AG08396 (cell line): ENCODE measurements at regions not wholly inside any gene's neighbourhood (a gene's known extent, or its start where the extent isn't known, plus 50 kb on each side); places are given as distances from the start of the nearest gene placed in this dataset.
A peak's percentile ranks its signal among the peaks of the same experiment; 100 is the strongest.

Source experiments
- DNase-seq: peaks from one replicate; pipeline ENCODE4 v3.0.0; 2012; ENCODE audit warnings: low spot score, mixed read lengths

DNA sequence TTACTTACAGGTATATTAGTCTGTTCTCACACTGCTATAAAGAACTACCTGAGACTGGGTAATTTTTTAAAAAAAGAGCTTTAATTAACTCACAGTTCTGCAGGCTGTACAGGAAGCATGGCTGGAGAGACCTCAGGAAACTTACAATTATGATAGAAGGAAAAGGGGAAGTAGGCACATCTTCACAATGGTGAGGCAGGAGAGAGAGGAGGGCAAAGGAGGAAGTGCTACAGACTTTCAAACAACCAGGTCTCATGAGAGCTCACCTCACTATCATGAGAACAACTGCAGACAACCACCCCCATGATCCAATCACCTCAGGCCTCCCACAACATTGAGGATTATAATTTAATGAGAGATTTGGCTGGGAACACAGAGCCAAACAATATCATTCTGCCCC lies 511.7 kb downstream of the SLITRK6 start:
- DNase-seq: no peak

GRCh38 chr13:85286081-85286480 lies 513.1 kb downstream of the SLITRK6 start:
- peak; percentile 2 for DNase-seq

DNA sequence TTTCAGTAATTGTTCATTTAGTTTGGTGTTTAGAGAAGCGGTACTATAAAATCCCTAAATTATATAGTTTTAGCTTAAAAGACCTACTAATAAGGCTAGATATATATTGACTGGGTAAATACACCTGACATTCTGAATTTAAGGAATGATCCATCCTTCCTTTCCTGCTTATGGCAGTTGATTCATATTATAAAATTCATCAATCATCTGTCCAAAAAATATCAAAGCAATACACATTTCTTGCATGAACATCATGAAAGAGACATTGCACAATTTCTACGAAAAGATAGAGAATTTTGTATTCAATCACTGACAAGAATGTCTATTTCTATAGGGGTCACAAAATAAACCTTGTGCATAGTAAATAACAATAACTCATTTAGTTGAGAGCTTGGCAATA lies 514.9 kb downstream of the SLITRK6 start:
- DNase-seq: no peak

- DNase-seq: no peak
Observed at GRCh38 chr13:85283408-85283807, 515.8 kb downstream of the SLITRK6 start.

GRCh38 chr13:85282876-85283275 lies 516.3 kb downstream of the SLITRK6 start:
- DNase-seq: no peak

GRCh38 chr13:85278851-85279250 lies 520.4 kb downstream of the SLITRK6 start:
- DNase-seq: no peak

DNA sequence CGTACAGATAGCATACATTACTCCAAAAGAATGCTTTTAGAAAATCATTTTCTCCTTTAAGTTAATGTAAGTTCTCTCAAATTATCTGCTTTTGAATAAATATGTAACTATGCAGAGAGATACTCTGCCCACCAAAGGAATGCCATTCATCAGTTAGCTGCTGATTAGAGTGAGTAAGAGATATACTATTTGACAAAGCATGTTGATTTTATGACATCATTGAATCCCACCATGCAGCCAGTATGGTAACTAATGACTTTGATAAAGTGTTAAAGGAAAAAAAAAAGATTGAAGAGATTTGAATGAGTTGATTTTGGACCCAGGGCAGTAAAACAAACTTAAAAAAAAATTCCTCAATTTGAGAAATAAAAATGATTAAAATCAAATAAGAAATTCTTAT lies 521.5 kb downstream of the SLITRK6 start:
- DNase-seq: peak; percentile 5

GRCh38 chr13:85266771-85267170 lies 532.4 kb downstream of the SLITRK6 start:
- DNase-seq: no peak

DNA sequence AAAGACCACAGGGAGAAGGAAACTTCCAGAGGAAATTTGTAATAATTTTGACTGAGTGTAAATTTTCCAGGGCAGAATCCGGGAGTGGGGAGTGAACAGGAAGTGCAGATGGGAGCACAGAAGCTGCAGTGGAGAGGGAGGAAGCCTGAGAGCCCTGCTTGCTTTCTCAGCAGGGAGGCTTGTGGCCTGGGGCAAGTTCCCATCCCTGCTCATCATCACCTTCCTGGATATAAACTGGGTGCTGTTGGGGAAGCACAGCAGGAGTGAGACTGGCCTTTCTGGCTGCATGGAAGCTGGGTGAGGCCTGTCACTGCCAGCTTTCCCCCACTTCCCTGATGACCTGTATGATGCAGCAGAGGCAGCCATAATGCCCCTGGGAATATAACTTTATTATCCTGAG lies 532.9 kb downstream of the SLITRK6 start:
- no peak for DNase-seq

DNA sequence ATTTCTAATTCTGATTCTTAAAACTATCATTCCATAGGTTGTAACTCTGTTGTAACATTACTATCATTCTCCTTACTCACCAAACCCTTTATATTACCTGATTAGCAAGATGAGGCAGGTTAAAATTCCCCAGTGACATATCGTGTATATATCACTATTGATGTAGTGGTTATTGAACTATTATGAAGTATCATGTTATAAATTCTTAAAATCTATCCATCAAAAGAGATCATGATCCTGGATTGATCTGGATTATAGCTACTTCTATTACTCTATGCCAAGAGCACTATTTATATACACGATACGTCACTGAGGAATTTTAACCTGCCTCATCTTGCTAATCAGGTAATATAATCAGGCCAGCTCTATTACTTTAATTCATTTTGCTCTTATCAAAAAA lies 533.9 kb downstream of the SLITRK6 start:
- DNase-seq: no peak

GRCh38 chr13:85262499-85262898 lies 536.7 kb downstream of the SLITRK6 start:
- no peak for DNase-seq

DNA sequence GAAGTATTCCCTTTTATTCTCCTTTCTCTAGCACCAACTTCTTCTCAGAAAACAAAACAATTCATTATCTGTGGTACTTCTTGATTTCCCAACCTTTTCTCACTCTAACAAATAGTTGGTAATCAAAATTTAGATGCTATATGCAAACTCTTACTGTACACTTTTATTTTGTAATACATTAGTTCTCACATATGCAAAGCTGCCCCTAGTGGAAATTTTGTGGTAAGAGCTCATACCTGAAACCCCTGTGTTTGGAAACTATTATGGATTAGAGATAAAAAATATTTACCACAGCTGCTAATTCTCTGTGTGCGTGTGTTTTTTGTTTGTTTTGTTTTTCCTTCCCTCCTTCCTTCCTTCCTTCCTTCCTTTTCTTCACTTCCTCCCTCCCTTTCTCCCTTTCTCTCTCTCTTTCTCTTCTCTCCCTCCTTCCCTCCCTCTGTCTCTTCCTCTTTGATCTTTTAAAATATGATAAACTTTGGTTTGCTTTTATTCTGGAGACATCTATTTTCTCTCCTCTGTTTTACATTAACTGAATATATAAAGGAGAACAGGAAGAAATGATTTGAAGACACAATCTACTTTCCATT lies 537.4 kb downstream of the SLITRK6 start:
- DNase-seq: no peak

DNA sequence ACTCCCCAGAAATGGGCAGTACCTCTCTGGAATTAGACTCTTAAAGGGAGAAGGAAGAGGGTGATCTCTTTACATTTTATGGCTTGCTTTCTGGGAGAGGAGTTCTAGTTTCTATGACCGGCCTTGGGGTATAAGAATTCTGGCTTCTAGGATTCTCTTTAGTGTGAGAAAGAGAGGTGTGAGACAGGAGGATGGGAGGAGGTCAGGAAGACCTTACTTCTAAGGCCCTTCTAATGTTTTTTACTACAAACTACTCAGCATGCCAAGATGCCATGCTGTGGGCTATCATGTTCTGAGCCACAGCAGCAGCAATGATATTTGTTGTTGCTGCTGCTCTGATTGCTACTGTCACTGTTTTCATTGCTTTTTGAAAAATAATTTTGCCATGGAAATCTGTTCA lies 538.3 kb downstream of the SLITRK6 start:
- no peak for DNase-seq

- no peak for DNase-seq
Observed at GRCh38 chr13:85255978-85256377, 543.2 kb downstream of the SLITRK6 start.

- no peak for DNase-seq
Observed at GRCh38 chr13:85254641-85255040, 544.6 kb downstream of the SLITRK6 start.

DNA sequence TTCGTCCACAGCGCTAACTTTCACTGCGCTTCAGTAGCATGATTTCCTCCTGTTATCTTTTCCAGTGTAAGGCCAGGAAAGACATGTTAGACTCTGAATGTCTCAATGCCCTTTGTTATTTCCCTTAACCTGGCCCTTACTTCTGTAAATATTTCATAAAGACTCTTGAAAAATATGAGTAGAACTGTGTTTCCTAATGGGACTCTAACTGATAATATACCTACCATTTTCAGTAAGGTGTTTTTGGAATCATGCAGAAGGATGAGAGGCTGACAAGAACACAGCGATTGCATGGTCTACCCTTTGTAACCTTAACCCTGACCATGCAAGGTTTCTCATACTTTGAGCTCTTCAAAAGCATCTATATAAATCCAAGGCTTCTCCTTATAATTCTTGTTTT lies 550.1 kb downstream of the SLITRK6 start:
- no peak for DNase-seq

- no peak for DNase-seq
Observed at GRCh38 chr13:85247780-85248179, 551.4 kb downstream of the SLITRK6 start.

- no peak for DNase-seq
Observed at GRCh38 chr13:85243831-85244230, 555.4 kb downstream of the SLITRK6 start.

DNA sequence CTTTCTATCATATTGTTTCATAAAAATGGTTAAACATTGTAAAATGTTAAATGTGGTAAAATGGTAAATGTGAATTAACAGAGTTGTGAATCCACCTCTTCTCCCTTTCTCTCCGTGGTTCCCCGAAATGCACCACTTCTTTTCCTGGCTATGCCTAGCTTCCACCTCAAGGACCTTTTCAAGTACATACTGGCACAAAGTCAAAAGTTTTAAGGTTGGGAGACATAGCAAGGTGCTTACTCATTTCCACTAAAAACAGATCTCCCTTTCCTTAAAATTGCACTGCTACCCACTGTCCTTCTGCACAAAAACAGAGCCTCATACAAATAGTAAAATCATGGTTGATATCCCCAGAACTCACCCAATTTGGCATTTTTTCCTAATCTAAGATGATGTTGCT lies 558.2 kb downstream of the SLITRK6 start:
- DNase-seq: no peak

- DNase-seq: no peak
Observed at GRCh38 chr13:85236413-85236812, 562.8 kb downstream of the SLITRK6 start.

DNA sequence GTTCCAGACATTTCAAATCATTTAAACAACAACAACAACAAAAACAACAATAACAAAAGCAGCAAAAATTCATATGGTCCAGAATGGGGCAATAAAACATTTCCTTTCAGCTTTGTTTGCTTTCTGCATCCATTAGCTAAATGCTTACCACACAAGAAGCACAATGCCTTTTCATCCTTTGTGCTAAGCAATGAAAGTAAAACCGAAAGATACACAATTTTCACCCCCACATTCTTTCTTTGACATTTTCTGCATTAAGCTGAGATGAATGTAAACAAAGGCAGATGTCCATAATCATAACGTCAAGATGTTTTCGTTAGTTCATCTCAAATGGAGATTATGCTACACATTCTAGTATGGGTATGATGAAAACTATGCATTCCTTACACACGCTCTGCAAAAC lies 568.5 kb downstream of the SLITRK6 start:
- no peak for DNase-seq

DNA sequence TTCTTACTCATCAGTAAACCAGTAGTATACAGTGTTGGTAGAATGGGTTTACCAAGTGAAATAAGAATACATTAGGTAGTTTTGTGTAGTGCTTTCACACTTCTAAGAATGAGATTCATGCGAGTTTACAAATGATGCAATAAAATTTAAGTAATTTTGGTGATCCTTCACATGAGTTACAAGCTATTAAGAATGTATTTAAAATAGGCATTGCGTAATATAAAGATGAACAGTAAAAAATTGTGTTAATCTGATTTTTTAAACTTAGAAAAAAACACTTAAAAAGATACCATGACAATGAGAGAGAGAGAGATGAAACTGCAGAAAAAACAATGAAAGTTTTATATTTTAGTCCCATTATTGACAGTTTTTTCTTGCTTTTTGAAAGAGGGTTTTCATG lies 570.5 kb downstream of the SLITRK6 start:
- no peak for DNase-seq

DNA sequence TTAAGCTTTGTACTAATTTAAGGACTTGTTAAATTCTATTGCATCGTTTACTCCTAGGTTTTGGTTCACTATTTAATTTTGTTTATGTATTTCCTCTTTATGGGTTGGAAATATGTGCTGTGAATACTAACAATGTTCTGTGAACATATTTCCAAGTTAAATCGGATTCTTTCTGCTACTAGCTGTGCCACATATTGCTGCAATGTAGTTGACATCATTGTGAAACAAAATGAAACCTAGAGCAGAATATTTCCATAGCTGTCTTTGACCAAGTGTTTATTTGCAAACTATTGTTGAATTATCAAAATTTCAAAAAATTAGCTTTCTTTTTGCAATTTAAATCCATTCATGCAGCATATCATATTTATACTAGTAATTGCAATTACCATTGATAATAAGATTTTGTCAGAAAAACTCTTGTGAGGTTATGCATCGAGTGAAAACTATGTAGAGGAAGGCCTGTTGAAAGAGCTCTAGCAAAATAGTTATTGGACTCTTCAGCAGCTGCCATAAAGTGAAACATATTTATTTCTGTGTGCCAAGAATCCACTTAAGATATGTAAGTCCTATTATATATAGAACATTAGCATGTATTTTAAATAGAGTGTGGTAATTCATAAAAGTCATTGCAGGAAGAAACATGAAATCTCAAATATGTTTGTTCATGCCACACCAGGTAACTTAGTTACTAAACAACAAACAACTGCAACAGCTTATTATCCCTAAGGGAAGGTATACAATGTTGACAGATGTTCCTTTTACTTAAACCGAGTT lies 575.1 kb downstream of the SLITRK6 start:
- DNase-seq: no peak

DNA sequence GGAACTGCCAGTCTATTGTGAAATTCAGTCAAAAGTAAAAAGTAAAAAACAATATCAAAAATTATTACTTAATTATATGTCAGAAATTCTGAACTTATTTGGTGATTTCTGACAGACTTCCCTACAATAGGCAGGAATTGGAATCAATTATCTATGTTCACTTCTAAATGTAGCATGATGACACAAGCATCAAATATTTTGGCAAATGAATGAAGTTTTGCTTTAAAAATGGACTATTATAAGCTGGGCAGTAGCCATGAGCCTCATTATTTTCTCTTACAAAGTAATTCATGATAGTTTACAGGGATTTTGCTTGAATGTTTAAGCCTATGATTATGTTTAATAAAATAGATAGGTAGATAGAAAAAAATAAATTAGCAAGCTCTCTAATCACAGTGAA lies 582.6 kb downstream of the SLITRK6 start:
- peak; percentile 10 for DNase-seq
